COLO829 (cell line): ENCODE measurements at regions not wholly inside any gene's neighbourhood (a gene's known extent, or its start where the extent isn't known, plus 50 kb on each side); places are given as distances from the start of the nearest gene placed in this dataset.
"Not testable (repeated sequence)": the region's sequence is repeated elsewhere in the genome, so short reads cannot be mapped to it uniquely, and the experiment has no call there.

Source experiments
- DNase-seq: peaks from one replicate; pipeline ENCODE4 v3.0.0; 2012; ENCODE audit warnings: low spot score

- DNase-seq = no peak
Observed at GRCh38 chr6:7016226-7016625, 91.5 kb upstream of the RREB1 start.

GRCh38 chr6:7021301-7021700 is 86.5 kb upstream of the RREB1 start:
- DNase-seq = no peak

DNA sequence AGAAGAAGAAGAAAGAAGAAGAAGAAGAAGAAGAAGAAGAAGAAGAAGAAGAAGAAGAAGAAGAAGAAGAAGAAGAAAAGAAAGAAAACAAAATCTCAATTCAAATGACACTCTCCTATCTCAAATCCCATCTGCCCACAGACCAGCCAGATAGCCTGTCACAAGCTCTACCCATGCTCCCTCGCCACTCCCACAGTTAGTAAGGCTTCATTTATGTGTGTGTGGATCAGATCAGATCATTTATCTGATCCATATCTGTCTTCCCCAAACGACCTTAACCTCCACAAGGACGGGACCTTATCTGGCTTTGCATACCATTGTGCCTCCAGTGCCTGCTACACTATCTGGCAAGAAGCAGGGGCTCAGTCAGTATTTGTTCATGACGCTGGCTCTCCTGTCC is 81.9 kb upstream of the RREB1 start:
- no peak for DNase-seq

- DNase-seq = not testable (repeated sequence)
Observed at GRCh38 chr6:7028963-7029362, 78.8 kb upstream of the RREB1 start.

GRCh38 chr6:7030968-7031367 is 76.8 kb upstream of the RREB1 start:
- not testable (repeated sequence) for DNase-seq

GRCh38 chr6:7033202-7033601 is 74.6 kb upstream of the RREB1 start:
- no peak for DNase-seq

- DNase-seq = no peak
Observed at GRCh38 chr6:7034055-7034454, 73.7 kb upstream of the RREB1 start.

DNA sequence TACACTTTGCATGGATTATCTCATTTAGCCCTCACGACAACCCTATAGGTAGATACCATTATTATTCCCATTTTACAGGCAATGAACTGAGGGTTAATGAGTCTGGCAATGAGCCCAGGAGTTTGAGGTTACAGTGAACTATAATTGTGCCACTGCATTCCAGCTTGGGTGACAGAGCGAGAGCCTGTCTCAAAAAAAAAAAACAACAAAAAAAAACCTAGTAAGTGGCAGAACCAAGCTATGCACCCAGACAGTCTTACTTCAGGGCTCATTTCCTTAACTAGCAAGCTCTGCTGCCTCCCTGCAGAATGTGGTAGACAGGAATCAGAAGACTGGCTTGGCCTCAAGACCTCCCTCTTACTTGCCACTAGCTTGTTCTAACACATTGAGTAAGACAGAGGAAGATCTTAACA is 71.9 kb upstream of the RREB1 start:
- no peak for DNase-seq

GRCh38 chr6:7041511-7042026 is 66.2 kb upstream of the RREB1 start:
- no peak for DNase-seq

DNA sequence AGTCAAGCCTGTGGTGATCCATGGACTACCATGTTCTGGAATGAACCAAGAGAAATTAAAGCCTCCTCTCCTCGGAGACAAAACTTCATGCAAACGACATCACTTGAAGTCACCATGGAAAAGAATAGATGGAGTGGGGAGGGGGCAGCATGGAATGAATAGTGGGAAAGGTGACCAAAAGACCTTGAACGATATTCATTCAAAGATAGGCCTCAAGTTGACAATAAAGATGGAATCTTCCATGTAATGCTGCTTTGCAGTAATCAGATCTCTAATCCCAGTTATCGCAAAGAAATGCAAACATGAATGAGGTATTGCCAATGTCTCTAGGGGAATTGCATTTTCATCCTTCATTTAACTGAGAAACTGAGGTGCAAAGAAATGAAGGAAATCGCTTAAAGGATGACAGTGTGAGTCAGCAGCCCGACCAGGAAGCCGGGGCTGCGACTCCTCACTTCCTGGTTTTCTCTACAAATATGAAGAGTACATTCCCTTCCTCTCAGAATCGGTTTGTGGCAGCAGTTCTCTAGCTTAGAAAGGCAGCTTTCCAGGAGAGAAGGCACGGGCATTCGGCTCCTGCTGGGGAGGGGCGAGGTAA is 65.6 kb upstream of the RREB1 start:
- no peak for DNase-seq

DNA sequence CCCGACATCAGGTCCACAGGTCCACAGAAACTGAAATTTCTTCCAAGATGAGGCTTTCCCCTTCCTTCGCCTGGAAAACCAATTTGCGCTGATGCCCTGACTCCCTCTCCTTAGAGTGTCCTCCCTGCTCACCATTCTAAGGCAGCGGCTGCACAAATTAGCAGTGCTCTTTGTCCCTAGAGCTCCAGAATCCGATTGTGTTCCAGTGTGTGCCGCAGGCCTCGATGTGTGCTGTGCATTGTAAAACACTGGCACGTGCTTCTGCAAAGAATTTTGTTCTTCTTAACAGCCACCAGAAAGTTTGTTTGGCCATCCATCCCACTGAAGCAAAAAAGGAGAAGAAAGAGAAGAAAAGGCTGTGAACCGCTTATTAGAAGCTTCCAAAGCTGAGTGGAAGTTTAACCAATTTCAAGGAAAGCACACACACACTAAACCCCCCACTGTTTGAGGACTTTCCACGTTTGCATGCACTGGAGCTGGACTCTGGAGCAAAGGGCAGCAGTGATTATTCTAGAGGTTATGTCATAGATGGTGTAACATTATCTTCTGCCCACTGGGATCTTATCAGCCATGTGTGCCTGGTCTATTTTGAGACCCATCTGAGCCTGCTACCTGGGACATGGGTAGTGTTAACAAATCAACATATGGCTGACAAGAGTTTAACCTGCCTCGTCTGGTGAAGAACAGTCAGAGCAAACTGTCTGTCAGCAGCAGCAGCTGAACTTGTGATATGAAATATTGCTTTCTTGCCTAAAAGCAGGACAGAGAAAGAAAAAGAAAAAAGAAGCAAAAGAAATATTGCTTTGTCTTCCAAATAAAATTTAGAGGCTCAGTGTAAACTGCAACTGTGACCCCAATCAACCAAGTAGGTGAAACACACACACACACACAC is 64.9 kb upstream of the RREB1 start:
- no peak for DNase-seq

- no peak for DNase-seq
Observed at GRCh38 chr6:7045331-7045730, 62.4 kb upstream of the RREB1 start.

DNA sequence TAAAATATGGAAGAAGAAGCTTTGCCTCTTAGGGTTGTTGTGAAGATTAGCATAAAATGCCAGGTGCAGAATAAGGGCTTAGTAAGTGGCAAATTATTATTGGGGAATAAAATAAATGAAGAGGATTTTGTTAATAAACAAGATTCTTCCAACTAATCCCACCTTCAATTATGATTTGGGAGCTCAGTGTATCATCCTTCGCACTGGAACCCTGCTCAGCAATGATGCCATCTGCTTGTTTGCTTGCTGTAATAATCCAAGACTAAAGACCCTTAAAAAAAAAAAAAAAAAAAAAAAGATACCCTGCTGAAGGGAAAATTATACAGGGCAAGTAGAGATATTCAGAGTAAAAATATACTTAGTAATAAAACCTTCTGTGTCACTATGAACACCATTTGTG is 62.0 kb upstream of the RREB1 start:
- no peak for DNase-seq

- DNase-seq = no peak
Observed at GRCh38 chr6:7047128-7047527, 60.6 kb upstream of the RREB1 start.

DNA sequence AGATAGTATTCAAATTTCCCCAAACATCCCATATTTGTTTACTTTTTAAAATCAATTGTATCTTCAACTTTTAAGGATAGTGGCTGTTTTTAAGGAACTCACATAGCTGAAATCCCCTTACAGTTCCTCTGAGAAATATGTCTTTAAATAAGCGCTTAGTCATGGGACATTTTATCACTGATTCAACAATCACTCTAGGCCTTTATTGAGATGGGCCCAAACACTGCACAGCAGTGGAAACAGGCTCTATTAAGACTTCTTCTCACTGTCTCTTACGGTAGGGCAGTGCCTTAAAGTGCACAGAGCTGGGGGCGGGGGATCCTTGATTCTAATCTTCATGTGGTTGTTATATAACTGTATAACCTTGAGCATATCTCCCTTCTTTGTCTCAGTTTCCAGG is 59.8 kb upstream of the RREB1 start:
- no peak for DNase-seq

DNA sequence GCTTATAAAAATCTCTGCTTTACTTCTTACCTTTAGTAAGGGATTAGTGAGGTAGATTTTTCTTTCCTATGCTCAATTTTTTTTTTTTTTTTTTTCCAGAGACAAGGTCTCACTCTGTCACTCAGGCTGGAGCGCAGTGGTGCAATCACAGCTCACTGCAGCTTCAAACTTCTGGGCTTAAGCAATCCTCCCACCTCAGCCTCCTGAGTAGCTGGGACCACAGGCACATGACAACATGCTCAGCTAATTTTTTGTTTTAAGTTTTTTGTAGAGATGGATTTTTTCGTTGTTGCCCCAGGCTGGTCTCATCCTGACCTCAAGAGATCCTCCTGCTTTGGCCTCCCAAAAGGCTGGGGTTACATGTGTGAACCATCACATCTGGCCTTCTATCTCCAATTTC is 58.9 kb upstream of the RREB1 start:
- DNase-seq = no peak

- DNase-seq = no peak
Observed at GRCh38 chr6:7050004-7050403, 57.8 kb upstream of the RREB1 start.

- DNase-seq = no peak
Observed at GRCh38 chr6:7050872-7051779, 56.6 kb upstream of the RREB1 start.

DNA sequence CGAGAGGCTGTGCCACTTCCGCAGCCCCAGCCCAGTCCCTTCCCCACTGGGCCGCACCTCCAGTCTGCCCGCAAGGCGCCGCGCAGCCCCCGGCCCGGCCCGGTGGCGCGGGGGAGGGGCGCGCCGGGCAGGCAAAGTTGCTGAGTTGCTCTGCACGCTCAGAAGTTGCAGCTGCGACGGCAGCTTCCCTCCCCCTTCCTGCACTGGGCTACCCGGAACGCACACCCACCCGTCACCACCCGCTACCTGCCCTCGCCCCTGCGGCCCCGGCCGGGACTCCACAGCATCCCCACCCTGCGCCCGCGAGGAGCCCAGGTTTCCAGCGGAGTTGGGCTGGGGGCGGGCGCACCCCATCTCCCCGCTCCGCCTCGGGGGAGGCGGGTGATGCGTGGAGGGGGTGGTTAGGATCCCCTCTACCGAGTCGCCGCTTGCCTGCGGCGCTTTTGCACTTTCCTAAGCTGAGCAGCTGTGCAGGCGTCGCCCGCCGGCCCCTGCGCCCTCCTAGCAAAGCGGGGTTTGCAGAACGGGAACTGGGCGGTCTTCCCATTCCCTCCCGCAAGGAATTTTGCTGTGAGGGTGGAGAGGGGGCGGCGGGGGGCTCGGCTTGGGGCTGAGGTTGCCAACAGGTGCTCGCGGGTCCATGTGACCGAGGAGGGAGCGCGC is 55.9 kb upstream of the RREB1 start:
- no peak for DNase-seq

- no peak for DNase-seq
Observed at GRCh38 chr6:7052443-7053011, 55.2 kb upstream of the RREB1 start.

GRCh38 chr6:7053125-7053774 is 54.5 kb upstream of the RREB1 start:
- DNase-seq = no peak
